Hepatocyte (in vitro differentiated cells): ENCODE measurements at regions not wholly inside any gene's neighbourhood (a gene's known extent, or its start where the extent isn't known, plus 50 kb on each side); places are given as distances from the start of the nearest gene placed in this dataset.

Experiments used
- DNase-seq: peaks from one replicate; pipeline ENCODE4 v3.0.0-alpha.2; 2016; ENCODE audit warnings: low spot score
- H2AFZ ChIP-seq: fragments of 200-600 bp; sonication (generic); 2 replicates; pipeline ENCODE4 v1.6.0; 2016; ENCODE audit warnings: antibody characterized with exemption, mild to moderate bottlenecking
- H3K27ac ChIP-seq: fragments of 200-600 bp; sonication (generic); 2 replicates; pipeline ENCODE4 v1.5.1; 2016; ENCODE audit warnings: mild to moderate bottlenecking
- H3K27me3 ChIP-seq: fragments of 200-600 bp; sonication (generic); 2 replicates; pipeline ENCODE4 v1.6.1; 2016
- H3K36me3 ChIP-seq: fragments of 200-600 bp; sonication (generic); replicated peaks from 2 replicates; pipeline ENCODE4 v1.5.1; 2016; ENCODE audit warnings: low read depth; ENCODE audit not compliant: insufficient read depth
- H3K4me1 ChIP-seq: fragments of 200-600 bp; sonication (generic); 2 replicates; pipeline ENCODE4 v1.5.1; 2016; ENCODE audit warnings: mild to moderate bottlenecking, moderate library complexity; ENCODE audit not compliant: insufficient read depth
- H3K4me2 ChIP-seq: fragments of 200-600 bp; sonication (generic); 2 replicates; pipeline ENCODE4 v1.6.0; 2016
- H3K4me3 ChIP-seq: fragments of 200-600 bp; sonication (generic); 2 replicates; pipeline ENCODE4 v1.5.1; 2016; ENCODE audit warnings: mild to moderate bottlenecking
- H3K79me2 ChIP-seq: fragments of 200-600 bp; sonication (generic); 2 replicates; pipeline ENCODE4 v1.6.0; 2017; ENCODE audit warnings: mild to moderate bottlenecking
- H3K9me2 ChIP-seq: fragments of 200-600 bp; sonication (generic); replicated peaks from 2 replicates; pipeline ENCODE4 v1.6.0; 2017; ENCODE audit warnings: mild to moderate bottlenecking; ENCODE audit not compliant: insufficient read depth
- H3K9me3 ChIP-seq: fragments of 200-600 bp; sonication (generic); 2 replicates; pipeline ENCODE4 v1.5.1; 2016; ENCODE audit warnings: low read depth, mild to moderate bottlenecking
- H4K20me1 ChIP-seq: fragments of 200-600 bp; sonication (generic); 2 replicates; pipeline ENCODE4 v1.6.0; 2016; ENCODE audit warnings: mild to moderate bottlenecking; ENCODE audit not compliant: insufficient read depth, poor library complexity, severe bottlenecking
- EZH2 ChIP-seq: fragments of 200-600 bp; sonication (generic); IDR thresholded peaks from 2 replicates; pipeline ENCODE4 v1.6.1; 2016; ENCODE audit warnings: antibody characterized with exemption, mild to moderate bottlenecking, borderline replicate concordance
- EZH2phosphoT487 ChIP-seq: fragments of 200-600 bp; sonication (generic); IDR thresholded peaks from one replicate; pipeline ENCODE4 v1.6.1; 2018; ENCODE audit warnings: antibody characterized with exemption, mild to moderate bottlenecking, low read depth, moderate library complexity; ENCODE audit not compliant: unreplicated experiment, severe bottlenecking
- WGBS: methylation state at CpG from one replicate; pipeline ENCODE4 v1.1.6; 2016; ENCODE audit warnings: low lambda C conversion rate; ENCODE audit errors: missing lambda C conversion rate; 5-methylcytosine and 5-hydroxymethylcytosine counted together
- TF ChIP-seq, protein P1 (sequence below): fragments of 200-600 bp; sonication (generic); IDR thresholded peaks from 2 replicates; pipeline ENCODE4 v1.5.1; 2016; ENCODE audit warnings: antibody characterized with exemption, mild to moderate bottlenecking; ENCODE audit not compliant: poor library complexity

GRCh38 chr5:2139478-2139877 lies 256.8 kb upstream of the IRX4 start:
- TF ChIP-seq EZH2 (no peak), EZH2phosphoT487 (no peak)
- TF ChIP-seq, protein P1, sequence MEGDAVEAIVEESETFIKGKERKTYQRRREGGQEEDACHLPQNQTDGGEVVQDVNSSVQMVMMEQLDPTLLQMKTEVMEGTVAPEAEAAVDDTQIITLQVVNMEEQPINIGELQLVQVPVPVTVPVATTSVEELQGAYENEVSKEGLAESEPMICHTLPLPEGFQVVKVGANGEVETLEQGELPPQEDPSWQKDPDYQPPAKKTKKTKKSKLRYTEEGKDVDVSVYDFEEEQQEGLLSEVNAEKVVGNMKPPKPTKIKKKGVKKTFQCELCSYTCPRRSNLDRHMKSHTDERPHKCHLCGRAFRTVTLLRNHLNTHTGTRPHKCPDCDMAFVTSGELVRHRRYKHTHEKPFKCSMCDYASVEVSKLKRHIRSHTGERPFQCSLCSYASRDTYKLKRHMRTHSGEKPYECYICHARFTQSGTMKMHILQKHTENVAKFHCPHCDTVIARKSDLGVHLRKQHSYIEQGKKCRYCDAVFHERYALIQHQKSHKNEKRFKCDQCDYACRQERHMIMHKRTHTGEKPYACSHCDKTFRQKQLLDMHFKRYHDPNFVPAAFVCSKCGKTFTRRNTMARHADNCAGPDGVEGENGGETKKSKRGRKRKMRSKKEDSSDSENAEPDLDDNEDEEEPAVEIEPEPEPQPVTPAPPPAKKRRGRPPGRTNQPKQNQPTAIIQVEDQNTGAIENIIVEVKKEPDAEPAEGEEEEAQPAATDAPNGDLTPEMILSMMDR, result no peak

DNA sequence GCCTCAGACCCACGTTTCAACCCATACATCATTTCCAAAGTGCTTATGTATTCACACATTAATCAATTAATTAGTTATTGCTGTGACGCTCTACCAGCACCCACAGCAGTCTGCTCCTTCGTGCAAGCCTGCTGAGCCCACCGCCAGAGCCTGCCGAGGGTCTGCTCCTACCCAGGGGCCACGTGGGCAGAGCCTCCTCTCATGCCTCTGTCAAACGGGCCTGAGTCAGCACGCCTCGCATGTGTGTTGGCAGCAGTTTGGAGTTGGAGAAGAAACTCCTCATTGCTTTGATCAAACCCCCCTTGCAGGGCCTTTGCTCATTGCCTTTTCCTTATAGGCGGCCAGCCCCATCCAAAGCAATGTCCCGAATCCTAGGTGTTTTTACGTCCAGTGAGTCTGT lies 256.2 kb upstream of the IRX4 start:
- no peaks in the 10 kb centered on the region for H3K9me3 ChIP-seq
- no peak overlapping the region for H2AFZ ChIP-seq
- WGBS, result 87% methylated on average over 12 of the region's 12 CpGs
- DNase-seq, result no peak
- H3K27me3 ChIP-seq, result no peaks in the 10 kb centered on the region
- TF ChIP-seq, protein P1, result no peak
- TF ChIP-seq EZH2 (no peak), EZH2phosphoT487 (no peak)
- H3K79me2 ChIP-seq, result no peaks in the 10 kb centered on the region
- H3K4me3 ChIP-seq, result no peak overlapping the region
- H4K20me1 ChIP-seq, result no peaks in the 10 kb centered on the region
- H3K4me2 ChIP-seq, result no peak overlapping the region
- no peak overlapping the region for H3K27ac ChIP-seq
- H3K9me2 ChIP-seq, result no peaks in the 10 kb centered on the region
- no peaks in the 10 kb centered on the region for H3K36me3 ChIP-seq
- no peaks in the 10 kb centered on the region for H3K4me1 ChIP-seq

More at GRCh38 chr5:2139478-2139877, 256.8 kb upstream of the IRX4 start:
- H4K20me1 ChIP-seq, result no peaks in the 10 kb centered on the region
- H2AFZ ChIP-seq, result no peak overlapping the region
- no peaks in the 10 kb centered on the region for H3K9me3 ChIP-seq
- no peaks in the 10 kb centered on the region for H3K9me2 ChIP-seq
- DNase-seq, result no peak
- 82% methylated on average over 5 of the region's 5 CpGs for WGBS
- H3K27me3 ChIP-seq, result no peaks in the 10 kb centered on the region
- H3K4me3 ChIP-seq, result no peak overlapping the region
- H3K4me2 ChIP-seq, result no peak overlapping the region
- H3K27ac ChIP-seq, result no peak overlapping the region
- no peaks in the 10 kb centered on the region for H3K4me1 ChIP-seq
- no peaks in the 10 kb centered on the region for H3K36me3 ChIP-seq
- H3K79me2 ChIP-seq, result no peaks in the 10 kb centered on the region

DNA sequence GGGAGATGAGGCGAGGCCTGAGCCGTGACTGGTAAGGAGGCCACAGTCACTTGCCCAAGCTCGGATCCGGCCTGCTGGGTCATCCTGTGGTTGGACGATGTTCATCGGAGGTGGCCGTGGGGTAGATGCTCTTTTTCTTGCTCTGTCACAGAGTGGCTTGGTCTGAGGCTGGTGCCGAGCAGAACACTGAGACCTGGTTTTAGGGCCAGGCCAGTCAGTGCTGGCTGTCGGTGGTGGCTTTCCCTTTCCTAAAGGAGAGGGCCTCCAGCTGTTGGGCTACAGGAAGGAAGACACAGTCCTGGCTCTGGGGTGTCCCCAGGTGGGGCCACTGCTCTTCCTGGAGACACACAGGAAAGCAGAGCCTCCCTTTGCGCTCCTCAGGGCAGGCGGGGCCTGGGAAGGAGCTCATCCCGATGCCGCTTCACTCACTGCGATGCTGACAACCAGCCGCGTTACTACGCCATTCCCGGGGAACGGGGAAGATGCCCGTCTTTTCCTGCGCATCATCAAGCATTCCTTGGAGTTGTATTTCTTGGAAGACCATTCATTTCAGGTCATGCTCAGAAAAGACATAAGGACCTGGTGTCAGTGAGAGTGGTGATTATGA lies 254.8 kb upstream of the IRX4 start:
- Histone ChIP-seq H3K79me2 (no peaks in the 10 kb centered on the region), H3K4me2 (no peak overlapping the region), H4K20me1 (no peaks in the 10 kb centered on the region), H3K4me3 (no peak overlapping the region), H3K9me3 (no peaks in the 10 kb centered on the region), H3K27me3 (no peaks in the 10 kb centered on the region), H3K4me1 (no peaks in the 10 kb centered on the region), H3K27ac (no peak overlapping the region), H3K36me3 (no peaks in the 10 kb centered on the region), H3K9me2 (no peaks in the 10 kb centered on the region), H2AFZ (no peak overlapping the region)
- WGBS, result 95% methylated on average over 21 of the region's 21 CpGs
- no peak for TF ChIP-seq EZH2
- TF ChIP-seq, protein P1, result no peak
- TF ChIP-seq EZH2phosphoT487, result no peak
- DNase-seq, result no peak
